GM23338 (cell line): ENCODE measurements at regions not wholly inside any gene's neighbourhood (a gene's known extent, or its start where the extent isn't known, plus 50 kb on each side); places are given as distances from the start of the nearest gene placed in this dataset.
A peak's percentile ranks its signal among the peaks of the same experiment; 100 is the strongest.
"Not testable (repeated sequence)": the region's sequence is repeated elsewhere in the genome, so short reads cannot be mapped to it uniquely, and the experiment has no call there.

Source experiments
- ATAC-seq: fragments of 200-7000 bp; cut with Tn5 transposase; 3 replicates; pipeline ENCODE4 v1.9.1; 2020
- DNase-seq: peaks from one replicate; pipeline ENCODE4 v3.0.0-alpha.2; 2015; ENCODE audit warnings: low spot score
- H2AFZ ChIP-seq: fragments of 200-600 bp; sonication (generic); 2 replicates; pipeline ENCODE4 v1.8.0; 2016; ENCODE audit warnings: antibody characterized with exemption, mild to moderate bottlenecking, moderate library complexity
- H3F3A ChIP-seq: fragments of 200-600 bp; sonication (generic); replicated peaks from 2 replicates; pipeline ENCODE4 v1.8.0; 2017; ENCODE audit warnings: antibody characterized with exemption, mixed run types, low read depth
- H3K27ac ChIP-seq: fragments of 200-600 bp; sonication (generic); 2 replicates; pipeline ENCODE4 v1.6.1; 2016; ENCODE audit warnings: low read depth
- H3K27me3 ChIP-seq: fragments of 200-600 bp; sonication (generic); 2 replicates; pipeline ENCODE4 v1.8.0; 2016; ENCODE audit warnings: mild to moderate bottlenecking, mixed run types, moderate library complexity; ENCODE audit not compliant: insufficient read depth
- H3K36me3 ChIP-seq: fragments of 200-600 bp; sonication (generic); 2 replicates; pipeline ENCODE4 v1.8.0; 2016; ENCODE audit warnings: mild to moderate bottlenecking; ENCODE audit not compliant: insufficient read depth
- H3K4me1 ChIP-seq: fragments of 200-600 bp; sonication (generic); 2 replicates; pipeline ENCODE4 v1.8.0; 2016; ENCODE audit warnings: mild to moderate bottlenecking, moderate library complexity; ENCODE audit not compliant: insufficient read depth
- H3K4me2 ChIP-seq: fragments of 200-600 bp; sonication (generic); 2 replicates; pipeline ENCODE4 v1.7.1; 2017; ENCODE audit warnings: mixed run types
- H3K4me3 ChIP-seq: fragments of 200-600 bp; sonication (generic); 2 replicates; pipeline ENCODE4 v1.6.1; 2016; ENCODE audit warnings: mixed run types
- H3K79me2 ChIP-seq: fragments of 200-600 bp; sonication (generic); replicated peaks from 2 replicates; pipeline ENCODE4 v1.8.0; 2017; ENCODE audit warnings: mild to moderate bottlenecking; ENCODE audit not compliant: insufficient read depth
- H3K9me2 ChIP-seq: fragments of 200-600 bp; sonication (generic); 2 replicates; pipeline ENCODE4 v1.8.0; 2017; ENCODE audit not compliant: insufficient read depth
- H4K20me1 ChIP-seq: fragments of 200-600 bp; sonication (generic); replicated peaks from 2 replicates; pipeline ENCODE4 v1.8.0; 2017; ENCODE audit warnings: mild to moderate bottlenecking; ENCODE audit not compliant: insufficient read depth
- H3K27ac Mint-ChIP-seq: 2 replicates; pipeline ENCODE4 v1.8.0; 2020; ENCODE audit warnings: inconsistent platforms, mild to moderate bottlenecking, moderate library complexity, mixed read lengths
- H3K27me3 Mint-ChIP-seq: 3 replicates; pipeline ENCODE4 v1.8.0; 2022; ENCODE audit warnings: low read depth, mild to moderate bottlenecking, moderate library complexity, mixed read lengths, inconsistent platforms; ENCODE audit not compliant: insufficient read depth, poor library complexity
- H3K36me3 Mint-ChIP-seq: 3 replicates; pipeline ENCODE4 v1.8.0; 2021; ENCODE audit warnings: low read depth, mild to moderate bottlenecking, inconsistent platforms, moderate library complexity, mixed read lengths
- H3K4me1 Mint-ChIP-seq: 3 replicates; pipeline ENCODE4 v1.8.0; 2020; ENCODE audit warnings: mild to moderate bottlenecking, inconsistent platforms, mixed read lengths
- H3K4me3 Mint-ChIP-seq: 3 replicates; pipeline ENCODE4 v1.8.0; 2021; ENCODE audit warnings: moderate library complexity, mild to moderate bottlenecking, inconsistent platforms, mixed read lengths
- H3K9me3 Mint-ChIP-seq: 3 replicates; pipeline ENCODE4 v1.8.0; 2020; ENCODE audit warnings: moderate library complexity, mild to moderate bottlenecking, inconsistent platforms, mixed read lengths
- CREB1 ChIP-seq: fragments of 250-450 bp; sonication (Bioruptor Pico); IDR thresholded peaks from 2 replicates; pipeline ENCODE4 v1.5.0; 2020; ENCODE audit warnings: low read depth, mild to moderate bottlenecking, moderate library complexity
- CTCF ChIP-seq, 2 experiments: fragments of 200-600 bp in 1 of 2; sonication (generic) in 1 of 2; conservative IDR thresholded peaks; 2 replicates each; pipeline versions ENCODE4 v1.5.1 to v1.6.1; 2016 to 2017; ENCODE audit warnings: antibody characterized with exemption in 2 of 2, low read depth in 2 of 2, mild to moderate bottlenecking in 2 of 2, moderate library complexity in 1 of 2
- ETS1 ChIP-seq: IDR thresholded peaks from 2 replicates; pipeline ENCODE4 v1.6.1; 2016; ENCODE audit warnings: antibody characterized with exemption
- EZH2phosphoT487 ChIP-seq: fragments of 200-600 bp; sonication (generic); IDR thresholded peaks from one replicate; pipeline ENCODE4 v1.8.1; 2018; ENCODE audit warnings: antibody characterized with exemption; ENCODE audit not compliant: unreplicated experiment
- JUNB ChIP-seq: IDR thresholded peaks from one replicate; pipeline ENCODE4 v1.6.1; 2016; ENCODE audit warnings: antibody characterized with exemption; ENCODE audit not compliant: unreplicated experiment
- POLR2AphosphoS5 ChIP-seq: IDR thresholded peaks from 2 replicates; pipeline ENCODE4 v1.6.1; 2016; ENCODE audit warnings: antibody characterized with exemption, low read depth
- ZNF114 ChIP-seq: fragments of 250-450 bp; sonication (Bioruptor Pico); IDR thresholded peaks from 2 replicates; pipeline ENCODE4 v1.5.0; 2020; ENCODE audit warnings: mild to moderate bottlenecking, moderate library complexity
- ZNF331 ChIP-seq: fragments of 250-450 bp; sonication (Bioruptor Pico); IDR thresholded peaks from 2 replicates; pipeline ENCODE4 v1.5.0; 2020; ENCODE audit warnings: low read depth, mild to moderate bottlenecking, moderate library complexity
- ZNF462 ChIP-seq: fragments of 250-450 bp; sonication (Bioruptor Pico); IDR thresholded peaks from 2 replicates; pipeline ENCODE4 v1.5.0; 2020; ENCODE audit warnings: mild to moderate bottlenecking, moderate library complexity

- no peak overlapping the region for H3K27ac ChIP-seq
- H4K20me1 ChIP-seq = no peaks in the 10 kb centered on the region
- Mint-ChIP-seq H3K4me1 (no peaks in the 10 kb centered on the region), H3K36me3 (peaks cover 5% of the 10 kb centered on the region; the same call in 2 of the 3 replicates), H3K27me3 (no peaks in the 10 kb centered on the region), H3K4me3 (no peak overlapping the region), H3K27ac (no peak overlapping the region), H3K9me3 (no peaks in the 10 kb centered on the region)
- DNase-seq = no peak
- H3F3A ChIP-seq = no peaks in the 10 kb centered on the region
- H3K27me3 ChIP-seq = no peaks in the 10 kb centered on the region
- H3K4me1 ChIP-seq = peaks cover 3% of the 10 kb centered on the region; the same call in 1 of the 2 replicates
- no peaks in the 10 kb centered on the region for H3K36me3 ChIP-seq
- no peak overlapping the region for H3K4me3 ChIP-seq
- H3K79me2 ChIP-seq = no peaks in the 10 kb centered on the region
- no peak overlapping the region for H3K4me2 ChIP-seq
- H3K9me2 ChIP-seq = no peaks in the 10 kb centered on the region
- ATAC-seq = no peak
- TF ChIP-seq ZNF114 = no peak
- TF ChIP-seq POLR2AphosphoS5 = no peak
- TF ChIP-seq CREB1 (CRISPR knock-in tag) = no peak
- no peak for TF ChIP-seq JUNB
- no peak for TF ChIP-seq ETS1
- H2AFZ ChIP-seq = no peak overlapping the region
Observed at GRCh38 chr2:139674577-139674976, 894.4 kb upstream of the NXPH2 start.

GRCh38 chr2:139673447-139673846 lies 893.3 kb upstream of the NXPH2 start:
- H4K20me1 ChIP-seq, H3K36me3 Mint-ChIP-seq, H3K9me3 Mint-ChIP-seq, H3K27ac ChIP-seq, H3K27ac Mint-ChIP-seq, ATAC-seq, H3K4me1 Mint-ChIP-seq, H3F3A ChIP-seq, H3K79me2 ChIP-seq, H3K9me2 ChIP-seq, H3K4me3 Mint-ChIP-seq, H3K4me1 ChIP-seq, DNase-seq, H3K4me3 ChIP-seq, H3K27me3 ChIP-seq, H3K27me3 Mint-ChIP-seq, H3K4me2 ChIP-seq, H3K36me3 ChIP-seq: not testable (repeated sequence)
- H2AFZ ChIP-seq = peak overlapping the region; percentile 47; the same call in 1 of the 2 replicates

- Histone ChIP-seq H3K4me1 (peaks cover 3% of the 10 kb centered on the region; the same call in 1 of the 2 replicates), H3K79me2 (no peaks in the 10 kb centered on the region), H3K4me3 (no peak overlapping the region), H3K9me2 (peaks cover 14% of the 10 kb centered on the region), H3K36me3 (no peaks in the 10 kb centered on the region), H2AFZ (no peak overlapping the region), H3F3A (no peaks in the 10 kb centered on the region), H3K27me3 (no peaks in the 10 kb centered on the region), H3K27ac (no peak overlapping the region), H4K20me1 (no peaks in the 10 kb centered on the region), H3K4me2 (no peak overlapping the region)
- Mint-ChIP-seq H3K36me3 (peaks cover 5% of the 10 kb centered on the region; the same call in 2 of the 3 replicates), H3K4me1 (no peaks in the 10 kb centered on the region), H3K4me3 (no peak overlapping the region), H3K27me3 (no peaks in the 10 kb centered on the region), H3K27ac (no peak overlapping the region), H3K9me3 (peaks cover under 1% of the 10 kb centered on the region; the same call in 1 of the 3 replicates)
- ATAC-seq (no peak), DNase-seq (no peak)
- TF ChIP-seq CTCF (conservative IDR thresholded peaks at IDR 0.05; ENCODE audit: low read depth in 2 of 2) (no peak), POLR2AphosphoS5 (no peak), JUNB (no peak), ZNF462 (CRISPR knock-in tag) (no peak), ZNF114 (no peak), EZH2phosphoT487 (no peak), ZNF331 (CRISPR knock-in tag) (no peak)
Observed at GRCh38 chr2:139669675-139670074, 889.5 kb upstream of the NXPH2 start.
